Ascending aorta (tissue), 2 donors: ENCODE measurements at regions not wholly inside any gene's neighbourhood (a gene's known extent, or its start where the extent isn't known, plus 50 kb on each side); places are given as distances from the start of the nearest gene placed in this dataset.
"Not testable (repeated sequence)": the region's sequence is repeated elsewhere in the genome, so short reads cannot be mapped to it uniquely, and the experiment has no call there.

Source experiments
- DNase-seq, 2 donors: peaks; one replicate each; pipeline ENCODE4 v3.0.0-alpha.2; 2019; ENCODE audit warnings: low spot score in 2 of 2
- H3K27ac ChIP-seq, 2 donors: fragments of 200-600 bp; sonication (generic); one replicate each; pipeline ENCODE4 v1.5.1; 2016 to 2017; ENCODE audit warnings: mild to moderate bottlenecking in 1 of 2
- H3K27me3 ChIP-seq: fragments of 200-600 bp; sonication (generic); one replicate; pipeline ENCODE4 v1.5.1; 2017
- H3K36me3 ChIP-seq, 2 donors: fragments of 200-600 bp; sonication (generic); one replicate each; pipeline ENCODE4 v1.5.1; 2016
- H3K4me1 ChIP-seq, 2 donors: fragments of 200-600 bp; sonication (generic); one replicate each; pipeline ENCODE4 v1.5.1; 2016 to 2017; ENCODE audit warnings: mild to moderate bottlenecking in 1 of 2
- H3K4me3 ChIP-seq, 2 donors: fragments of 200-600 bp; sonication (generic); one replicate each; pipeline ENCODE4 v1.5.1; 2016 to 2017; ENCODE audit warnings: mild to moderate bottlenecking in 1 of 2
- H3K9me3 ChIP-seq, 2 donors: fragments of 200-600 bp; sonication (generic); one replicate each; pipeline ENCODE4 v1.5.1; 2016
- intact Hi-C: fragments of 100-400 bp; cut with DNase I; formaldehyde crosslinking; loops from one replicate; pipeline ENCODE4 v1.15.1; 2023
- TF ChIP-seq, protein P1 (sequence below), 3 experiments: fragments of 200-600 bp in 2 of 3; fragments of 450-650 bp in 1 of 3; sonication (generic) in 2 of 3; IDR thresholded peaks; one replicate each; pipeline ENCODE4 v1.5.1; 2016 to 2019; ENCODE audit warnings: antibody characterized with exemption in 3 of 3, mild to moderate bottlenecking in 1 of 3, moderate library complexity in 1 of 3

DNA sequence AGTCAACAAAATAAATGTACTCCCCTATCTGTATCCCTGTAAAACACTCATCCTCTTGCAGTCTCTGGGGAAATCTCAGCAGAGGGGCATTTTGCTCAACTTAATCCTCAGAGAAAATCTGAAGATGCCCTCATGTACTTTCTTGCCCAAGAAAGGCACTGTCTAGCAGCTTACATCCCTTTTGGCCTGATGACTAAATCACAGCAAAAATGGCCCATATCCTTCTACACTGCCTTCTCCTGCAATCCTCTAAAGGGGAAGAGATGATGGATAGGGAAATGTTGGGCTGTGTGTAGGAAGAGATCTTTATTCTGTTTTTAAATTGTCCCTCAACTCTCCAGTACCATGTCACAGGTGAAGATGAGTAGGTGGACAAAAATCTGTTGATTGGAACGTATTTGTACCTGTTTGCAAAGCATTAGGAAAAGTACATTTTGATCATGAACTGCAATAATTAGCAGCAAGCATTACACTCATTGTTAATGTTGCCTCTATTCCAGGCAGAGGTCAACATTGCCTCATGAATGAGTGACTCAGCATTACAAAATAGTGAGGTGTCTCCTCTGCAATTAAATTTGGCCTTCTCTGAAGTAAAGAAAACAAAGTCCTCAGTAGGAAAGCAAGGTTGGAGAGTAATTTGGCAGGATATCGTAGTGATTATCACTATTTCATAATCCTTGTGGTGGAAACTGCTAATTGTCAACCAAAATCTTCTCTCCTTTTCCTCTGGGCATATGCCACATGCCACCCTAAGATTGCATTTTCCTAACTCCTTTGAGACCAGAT is 172.4 kb upstream of the CAND1 start:
- no peaks in the 10 kb centered on the region for H3K27me3 ChIP-seq
- no peak overlapping the region for H3K4me3 ChIP-seq
- H3K4me1 ChIP-seq: no peaks in the 10 kb centered on the region
- DNase-seq: no peak
- no peaks in the 10 kb centered on the region for H3K9me3 ChIP-seq
- H3K27ac ChIP-seq: no peak overlapping the region
- intact Hi-C loops: no loop called here
- TF ChIP-seq, protein P1, sequence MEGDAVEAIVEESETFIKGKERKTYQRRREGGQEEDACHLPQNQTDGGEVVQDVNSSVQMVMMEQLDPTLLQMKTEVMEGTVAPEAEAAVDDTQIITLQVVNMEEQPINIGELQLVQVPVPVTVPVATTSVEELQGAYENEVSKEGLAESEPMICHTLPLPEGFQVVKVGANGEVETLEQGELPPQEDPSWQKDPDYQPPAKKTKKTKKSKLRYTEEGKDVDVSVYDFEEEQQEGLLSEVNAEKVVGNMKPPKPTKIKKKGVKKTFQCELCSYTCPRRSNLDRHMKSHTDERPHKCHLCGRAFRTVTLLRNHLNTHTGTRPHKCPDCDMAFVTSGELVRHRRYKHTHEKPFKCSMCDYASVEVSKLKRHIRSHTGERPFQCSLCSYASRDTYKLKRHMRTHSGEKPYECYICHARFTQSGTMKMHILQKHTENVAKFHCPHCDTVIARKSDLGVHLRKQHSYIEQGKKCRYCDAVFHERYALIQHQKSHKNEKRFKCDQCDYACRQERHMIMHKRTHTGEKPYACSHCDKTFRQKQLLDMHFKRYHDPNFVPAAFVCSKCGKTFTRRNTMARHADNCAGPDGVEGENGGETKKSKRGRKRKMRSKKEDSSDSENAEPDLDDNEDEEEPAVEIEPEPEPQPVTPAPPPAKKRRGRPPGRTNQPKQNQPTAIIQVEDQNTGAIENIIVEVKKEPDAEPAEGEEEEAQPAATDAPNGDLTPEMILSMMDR (IDR thresholded peaks at IDR 0.05): no peak
- H3K36me3 ChIP-seq: no peaks in the 10 kb centered on the region

DNA sequence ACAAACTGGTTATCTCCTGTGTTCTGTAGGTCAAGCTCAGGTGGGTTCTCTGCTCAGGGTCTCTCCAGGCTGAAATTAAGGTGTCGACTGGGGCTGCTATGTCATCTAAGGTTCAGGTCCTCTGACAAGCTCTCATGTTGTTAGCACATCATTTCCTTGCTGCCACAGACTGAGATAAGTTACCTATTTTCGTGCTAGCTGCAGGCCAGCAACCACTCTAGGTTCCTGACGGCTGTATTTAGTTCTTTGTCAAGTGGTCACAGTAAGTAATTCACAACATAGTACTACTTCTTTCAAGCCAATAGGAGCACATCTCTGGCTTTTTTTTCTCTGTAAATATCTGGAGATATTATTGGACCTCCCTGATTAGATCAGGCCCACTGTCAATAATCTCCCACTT is 169.3 kb upstream of the CAND1 start:
- no peak for DNase-seq
- Histone ChIP-seq H3K27me3 (no peaks in the 10 kb centered on the region), H3K27ac (no peak overlapping the region), H3K4me1 (no peaks in the 10 kb centered on the region), H3K9me3 (no peaks in the 10 kb centered on the region), H3K36me3 (no peaks in the 10 kb centered on the region), H3K4me3 (no peak overlapping the region)
- intact Hi-C loops: no loop called here
- TF ChIP-seq, protein P1 (IDR thresholded peaks at IDR 0.05): no peak

DNA sequence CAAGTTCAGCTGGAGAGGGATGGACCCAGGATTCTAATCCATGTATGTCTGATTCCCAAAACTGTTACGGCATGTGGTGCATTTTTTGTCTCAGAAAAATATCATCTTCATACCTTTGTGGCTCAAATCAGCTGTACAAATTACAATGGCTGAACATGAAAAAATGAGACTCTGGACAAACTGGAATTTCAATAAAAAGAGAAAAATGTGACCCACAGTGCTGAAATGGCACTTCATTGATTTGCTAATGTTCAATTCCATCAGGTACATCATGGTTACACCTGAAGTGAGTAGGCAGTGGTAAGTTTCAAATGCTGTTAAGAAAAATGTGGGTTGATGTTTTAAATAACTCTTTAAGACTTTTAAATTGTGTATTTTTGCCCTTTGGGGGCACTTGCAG is 165.6 kb upstream of the CAND1 start:
- no peak overlapping the region for H3K4me3 ChIP-seq
- no peak for DNase-seq

GRCh38 chr12:67107235-67107634 is 161.9 kb upstream of the CAND1 start:
- no peaks in the 10 kb centered on the region for H3K9me3 ChIP-seq
- DNase-seq: no peak
- intact Hi-C loops: no loop called here

More for the DNA sequence above, 165.6 kb upstream of the CAND1 start:
- Histone ChIP-seq H3K27ac (no peak overlapping the region), H3K27me3 (no peaks in the 10 kb centered on the region), H3K4me1 (no peaks in the 10 kb centered on the region), H3K36me3 (no peaks in the 10 kb centered on the region), H3K9me3 (no peaks in the 10 kb centered on the region)
- intact Hi-C loops: no loop called here
- TF ChIP-seq, protein P1 (IDR thresholded peaks at IDR 0.05): no peak

DNA sequence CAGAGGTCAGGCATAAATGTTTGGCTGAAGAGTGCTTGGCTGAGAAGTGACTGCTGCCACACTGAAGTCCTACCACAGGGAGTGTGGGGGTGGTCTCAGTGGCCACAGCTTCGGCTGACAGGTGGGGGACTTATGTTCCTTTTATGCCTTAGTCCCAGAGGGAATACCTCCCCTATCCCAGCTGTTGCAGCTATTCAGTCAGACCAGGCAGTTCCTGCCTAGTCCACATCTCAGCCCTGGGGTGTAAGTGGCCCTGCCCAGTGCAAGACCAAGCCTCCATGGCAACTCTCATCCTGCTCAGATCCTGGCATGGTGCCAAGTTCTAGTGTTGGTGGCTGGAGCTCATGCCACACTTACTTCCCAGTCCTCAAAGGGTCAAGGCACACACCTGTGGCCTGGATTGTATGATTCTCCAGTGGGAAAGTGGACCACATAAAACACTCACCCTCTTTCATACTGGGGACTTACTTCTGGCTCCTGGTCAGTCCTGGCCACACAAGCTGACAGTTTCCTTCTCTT is 161.3 kb upstream of the CAND1 start:
- intact Hi-C loops: no loop called here
- TF ChIP-seq, protein P1 (IDR thresholded peaks at IDR 0.05): no peak
- Histone ChIP-seq H3K27ac (no peak overlapping the region), H3K4me3 (no peak overlapping the region), H3K36me3 (no peaks in the 10 kb centered on the region), H3K27me3 (no peaks in the 10 kb centered on the region), H3K9me3 (no peaks in the 10 kb centered on the region), H3K4me1 (no peaks in the 10 kb centered on the region)
- no peak for DNase-seq

More at GRCh38 chr12:67107235-67107634, 161.9 kb upstream of the CAND1 start:
- H3K4me3 ChIP-seq: no peak overlapping the region
- no peaks in the 10 kb centered on the region for H3K4me1 ChIP-seq
- H3K36me3 ChIP-seq: no peaks in the 10 kb centered on the region
- TF ChIP-seq, protein P1 (IDR thresholded peaks at IDR 0.05): no peak
- no peak overlapping the region for H3K27ac ChIP-seq
- no peaks in the 10 kb centered on the region for H3K27me3 ChIP-seq

GRCh38 chr12:67110345-67110744 is 158.8 kb upstream of the CAND1 start:
- H3K9me3 ChIP-seq, H3K36me3 ChIP-seq, H3K4me1 ChIP-seq, H3K27me3 ChIP-seq, intact Hi-C loops, DNase-seq, H3K4me3 ChIP-seq, H3K27ac ChIP-seq: not testable (repeated sequence)
